Endothelial cell of umbilical vein (primary cell): ENCODE measurements at regions not wholly inside any gene's neighbourhood (a gene's known extent, or its start where the extent isn't known, plus 50 kb on each side); places are given as distances from the start of the nearest gene placed in this dataset.

Source experiments
- BruUV-seq: library from RNA; stranded (reverse); fragments of 400-500 nt; replicated peaks from 2 replicates; lab custom pipeline; 2021; lab: Mats Ljungman, UMichigan
- CTCF ChIA-PET: fragments of 300-600, 350-600 bp; sonication (Branson Sonifier 250); formaldehyde crosslinking; loops from one replicate; lab custom pipeline; 2021; ENCODE audit warnings: antibody characterized with exemption, inconsistent platforms; lab: Charles Lee
- POLR2A ChIA-PET: fragments of 300-600, 350-600 bp; sonication (Branson Sonifier 250); formaldehyde crosslinking; loops from one replicate; lab custom pipeline; 2021; ENCODE audit warnings: antibody characterized with exemption, inconsistent platforms; lab: Charles Lee
- DNase-seq: peaks from one replicate; pipeline ENCODE4 v3.0.0-alpha.2; 2011; ENCODE audit warnings: low read depth, low spot score
- FAIRE-seq: peaks from 2 replicates; lab custom pipeline; 2011; peaks lifted over from hg19 to GRCh38; lab: Jason Lieb, UNC
- H2AFZ ChIP-seq: 2 replicates; pipeline ENCODE4 v1.6.0; 2012; ENCODE audit warnings: low read depth, low read length, control low read depth, inconsistent platforms
- H3K27ac ChIP-seq: 2 replicates; pipeline ENCODE4 v1.5.1; 2011; ENCODE audit warnings: low read depth, mild to moderate bottlenecking, control low read depth, low read length, moderate library complexity; ENCODE audit not compliant: insufficient read depth
- H3K27me3 ChIP-seq, 2 experiments: 2 replicates each; pipeline versions ENCODE4 v1.6.0 to v1.6.1; 2011; ENCODE audit warnings: low read length in 2 of 2, mixed read lengths in 1 of 2; ENCODE audit not compliant: control insufficient read depth in 2 of 2, insufficient read depth in 2 of 2
- H3K36me3 ChIP-seq, 2 experiments: 2 replicates in 1 of 2; 3 replicates in 1 of 2; pipeline ENCODE4 v1.5.1; 2011; ENCODE audit warnings: low read length in 2 of 2, mild to moderate bottlenecking in 1 of 2, moderate library complexity in 1 of 2; ENCODE audit not compliant: control insufficient read depth in 2 of 2, insufficient read depth in 2 of 2; ENCODE audit errors: extremely low read depth in 1 of 2
- H3K4me1 ChIP-seq: 3 replicates; pipeline ENCODE4 v1.5.1; 2011; ENCODE audit warnings: mild to moderate bottlenecking, low read length; ENCODE audit not compliant: control insufficient read depth, insufficient read depth; ENCODE audit errors: extremely low read depth
- H3K4me2 ChIP-seq: 2 replicates; pipeline ENCODE4 v1.6.1; 2011; ENCODE audit warnings: low read length, control low read depth, mixed read lengths; ENCODE audit not compliant: insufficient read depth
- H3K4me3 ChIP-seq, 3 experiments: fragments of 200-600 bp in 1 of 3; sonication (generic), shearing (Covaris generic) in 1 of 3; replicated peaks in 1 of 3; 2 replicates each; pipeline ENCODE4 v1.5.1; 2011 to 2016; ENCODE audit warnings: control low read depth in 3 of 3, low read length in 3 of 3, mild to moderate bottlenecking in 2 of 3, inconsistent platforms in 1 of 3, low read depth in 1 of 3, moderate library complexity in 1 of 3; ENCODE audit not compliant: insufficient read depth in 1 of 3
- H3K79me2 ChIP-seq: 2 replicates; pipeline ENCODE4 v1.6.0; 2012; ENCODE audit warnings: low read length, inconsistent platforms; ENCODE audit not compliant: control insufficient read depth, insufficient read depth
- H3K9ac ChIP-seq: replicated peaks from 2 replicates; pipeline ENCODE3; 2011; ENCODE audit warnings: low read length, control low read depth; ENCODE audit not compliant: insufficient read depth; ENCODE audit errors: extremely low read depth
- H3K9me1 ChIP-seq: replicated peaks from 3 replicates; pipeline ENCODE4 v1.6.0; 2011; ENCODE audit warnings: mild to moderate bottlenecking, low read length; ENCODE audit not compliant: control insufficient read depth, insufficient read depth; ENCODE audit errors: extremely low read depth
- H3K9me3 ChIP-seq: replicated peaks from 2 replicates; pipeline ENCODE4 v1.5.1; 2012; ENCODE audit warnings: low read length, inconsistent platforms; ENCODE audit not compliant: control insufficient read depth, insufficient read depth
- H4K20me1 ChIP-seq: replicated peaks from 2 replicates; pipeline ENCODE3; 2011; ENCODE audit warnings: mild to moderate bottlenecking, low read length; ENCODE audit not compliant: control insufficient read depth, insufficient read depth; ENCODE audit errors: extremely low read depth
- EZH2 ChIP-seq: IDR thresholded peaks from 2 replicates; pipeline ENCODE4 v1.6.1; 2012; ENCODE audit warnings: borderline replicate concordance, low read depth, mild to moderate bottlenecking, moderate library complexity, low read length, inconsistent platforms; ENCODE audit not compliant: severe bottlenecking
- FOS ChIP-seq: IDR thresholded peaks from 2 replicates; pipeline ENCODE4 v1.6.1; 2011; ENCODE audit warnings: mild to moderate bottlenecking, low read length, moderate library complexity, borderline replicate concordance; ENCODE audit not compliant: insufficient read depth
- GATA2 ChIP-seq: IDR thresholded peaks from 2 replicates; pipeline ENCODE4 v1.7.0; 2011; ENCODE audit warnings: low read depth, mild to moderate bottlenecking, moderate library complexity, mixed read lengths, low read length; ENCODE audit not compliant: insufficient read length, insufficient read depth
- JUN ChIP-seq: IDR thresholded peaks from 2 replicates; pipeline ENCODE4 v1.6.1; 2011; ENCODE audit warnings: borderline replicate concordance, low read depth; ENCODE audit not compliant: insufficient read length, insufficient read depth
- MYC ChIP-seq: IDR thresholded peaks from one replicate; pipeline ENCODE4 v1.6.1; 2011; ENCODE audit warnings: mild to moderate bottlenecking, low read depth, low read length
- POLR2A ChIP-seq: IDR thresholded peaks from 2 replicates; pipeline ENCODE4 v1.6.1; 2012; ENCODE audit warnings: low read depth, mild to moderate bottlenecking, control low read depth, low read length
- POLR2AphosphoS5 ChIP-seq: IDR thresholded peaks from 2 replicates; pipeline ENCODE4 v1.6.1; 2012; ENCODE audit warnings: low read depth, mild to moderate bottlenecking, control low read depth, low read length, moderate library complexity; ENCODE audit not compliant: insufficient read depth
- dilution Hi-C: fragments of 300-500 bp; cut with MboI; formaldehyde crosslinking; loops from one replicate; pipeline ENCODE4 v1.15.0; 2019; ENCODE audit warnings: low sequenced_read_pairs; ENCODE audit not compliant: extremely low pct_ligation_motif_present
- intact Hi-C: fragments of 100-400 bp; cut with micrococcal nuclease; formaldehyde crosslinking; loops from one replicate; pipeline ENCODE4 v1.10.0; 2022
- TF ChIP-seq, protein P1 (sequence below): IDR thresholded peaks from 2 replicates; pipeline ENCODE4 v1.6.1; 2011; ENCODE audit not compliant: insufficient read depth, insufficient read length
- TF ChIP-seq, protein P2 (sequence below), 2 donors: IDR thresholded peaks; 1 replicate in 1 of 2; 2 replicates in 1 of 2; pipeline ENCODE4 v1.5.1; 2011; ENCODE audit warnings: low read length in 2 of 2, mild to moderate bottlenecking in 2 of 2, moderate library complexity in 2 of 2, control low read depth in 1 of 2, inconsistent platforms in 1 of 2, low read depth in 1 of 2; ENCODE audit not compliant: insufficient read depth in 1 of 2; ENCODE audit errors: extremely low read depth in 1 of 2

DNA sequence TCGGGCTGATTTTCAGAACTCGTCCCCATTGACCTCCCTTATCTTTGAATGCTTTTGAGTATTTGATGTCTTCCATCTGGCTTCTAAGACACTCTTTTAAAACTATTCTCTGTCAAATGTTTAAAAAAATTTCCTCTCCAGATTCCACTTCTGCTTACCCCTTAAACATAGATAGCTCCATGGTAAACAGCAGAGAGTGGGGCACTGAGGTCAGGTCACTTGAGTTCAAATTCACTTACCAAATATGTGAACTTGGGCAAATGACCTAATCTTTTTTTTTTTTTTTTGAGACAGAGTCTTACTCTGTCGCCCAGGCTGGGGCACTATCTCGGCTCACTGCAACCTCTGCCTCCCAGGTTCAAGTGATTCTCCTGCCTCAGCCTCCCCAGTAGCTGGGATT lies 126.8 kb upstream of the CPSF6 start:
- FAIRE-seq, result no peak
- Histone ChIP-seq H4K20me1 (no peaks in the 10 kb centered on the region), H3K27ac (no peak overlapping the region), H2AFZ (no peak overlapping the region), H3K9me1 (no peaks in the 10 kb centered on the region), H3K9ac (no peak overlapping the region), H3K4me3 (no peak overlapping the region), H3K36me3 (no peaks in the 10 kb centered on the region), H3K4me2 (no peak overlapping the region), H3K9me3 (no peaks in the 10 kb centered on the region), H3K79me2 (no peaks in the 10 kb centered on the region), H3K4me1 (no peaks in the 10 kb centered on the region), H3K27me3 (peaks cover 0 to 5% of the 10 kb centered on the region in 2 experiments)
- TF ChIP-seq FOS (no peak), JUN (no peak), MYC (no peak), POLR2AphosphoS5 (no peak), POLR2A (no peak), GATA2 (no peak), EZH2 (no peak)
- TF ChIP-seq, protein P1, sequence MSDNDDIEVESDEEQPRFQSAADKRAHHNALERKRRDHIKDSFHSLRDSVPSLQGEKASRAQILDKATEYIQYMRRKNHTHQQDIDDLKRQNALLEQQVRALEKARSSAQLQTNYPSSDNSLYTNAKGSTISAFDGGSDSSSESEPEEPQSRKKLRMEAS, result no peak
- TF ChIP-seq, protein P2, sequence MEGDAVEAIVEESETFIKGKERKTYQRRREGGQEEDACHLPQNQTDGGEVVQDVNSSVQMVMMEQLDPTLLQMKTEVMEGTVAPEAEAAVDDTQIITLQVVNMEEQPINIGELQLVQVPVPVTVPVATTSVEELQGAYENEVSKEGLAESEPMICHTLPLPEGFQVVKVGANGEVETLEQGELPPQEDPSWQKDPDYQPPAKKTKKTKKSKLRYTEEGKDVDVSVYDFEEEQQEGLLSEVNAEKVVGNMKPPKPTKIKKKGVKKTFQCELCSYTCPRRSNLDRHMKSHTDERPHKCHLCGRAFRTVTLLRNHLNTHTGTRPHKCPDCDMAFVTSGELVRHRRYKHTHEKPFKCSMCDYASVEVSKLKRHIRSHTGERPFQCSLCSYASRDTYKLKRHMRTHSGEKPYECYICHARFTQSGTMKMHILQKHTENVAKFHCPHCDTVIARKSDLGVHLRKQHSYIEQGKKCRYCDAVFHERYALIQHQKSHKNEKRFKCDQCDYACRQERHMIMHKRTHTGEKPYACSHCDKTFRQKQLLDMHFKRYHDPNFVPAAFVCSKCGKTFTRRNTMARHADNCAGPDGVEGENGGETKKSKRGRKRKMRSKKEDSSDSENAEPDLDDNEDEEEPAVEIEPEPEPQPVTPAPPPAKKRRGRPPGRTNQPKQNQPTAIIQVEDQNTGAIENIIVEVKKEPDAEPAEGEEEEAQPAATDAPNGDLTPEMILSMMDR (IDR thresholded peaks at IDR 0.05; ENCODE audit: extremely low read depth in 1 of 2, insufficient read depth in 1 of 2, low read depth in 1 of 2, low read length in 2 of 2), result no peak
- ChIA-PET CTCF (interaction anchor here (0.6 to 1.3 kb wide), 3 partner anchors 10 to 246 kb away, joined by 3 read pairs; no protein-coding TSS in a partner anchor), POLR2A (no interaction called here)
- DNase-seq, result no peak
- no TSS peak for BruUV-seq
- dilution Hi-C loops, result no loop called here
- intact Hi-C loops, result no loop called here
